NB4 (cell line): ENCODE measurements at regions not wholly inside any gene's neighbourhood (a gene's known extent, or its start where the extent isn't known, plus 50 kb on each side); places are given as distances from the start of the nearest gene placed in this dataset.

Experiments used
- CTCF ChIP-seq: IDR thresholded peaks from one replicate; pipeline ENCODE4 v1.5.1; 2012; ENCODE audit warnings: low read depth, low read length
- MAX ChIP-seq: IDR thresholded peaks from 2 replicates; pipeline ENCODE4 v1.6.1; 2011; ENCODE audit warnings: low read depth, low read length
- MYC ChIP-seq: IDR thresholded peaks from 2 replicates; pipeline ENCODE4 v1.6.1; 2011; ENCODE audit warnings: low read depth, low read length
- POLR2A ChIP-seq: IDR thresholded peaks from 2 replicates; pipeline ENCODE4 v1.6.1; 2011; ENCODE audit warnings: mild to moderate bottlenecking; ENCODE audit not compliant: insufficient read length; ENCODE audit errors: extremely low read depth

GRCh38 chr10:56928714-56929113 is 567.7 kb upstream of the ZWINT start:
- TF ChIP-seq CTCF (no peak), MYC (no peak), POLR2A (no peak), MAX (no peak)
